Hepatocyte (in vitro differentiated cells): ENCODE measurements at regions not wholly inside any gene's neighbourhood (a gene's known extent, or its start where the extent isn't known, plus 50 kb on each side); places are given as distances from the start of the nearest gene placed in this dataset.

Experiments
- EZH2phosphoT487 ChIP-seq: fragments of 200-600 bp; sonication (generic); IDR thresholded peaks from one replicate; pipeline ENCODE4 v1.6.1; 2018; ENCODE audit warnings: antibody characterized with exemption, mild to moderate bottlenecking, low read depth, moderate library complexity; ENCODE audit not compliant: unreplicated experiment, severe bottlenecking
- TF ChIP-seq, protein P1 (sequence below): fragments of 200-600 bp; sonication (generic); IDR thresholded peaks from 2 replicates; pipeline ENCODE4 v1.5.1; 2016; ENCODE audit warnings: antibody characterized with exemption, mild to moderate bottlenecking; ENCODE audit not compliant: poor library complexity

- TF ChIP-seq, protein P1, sequence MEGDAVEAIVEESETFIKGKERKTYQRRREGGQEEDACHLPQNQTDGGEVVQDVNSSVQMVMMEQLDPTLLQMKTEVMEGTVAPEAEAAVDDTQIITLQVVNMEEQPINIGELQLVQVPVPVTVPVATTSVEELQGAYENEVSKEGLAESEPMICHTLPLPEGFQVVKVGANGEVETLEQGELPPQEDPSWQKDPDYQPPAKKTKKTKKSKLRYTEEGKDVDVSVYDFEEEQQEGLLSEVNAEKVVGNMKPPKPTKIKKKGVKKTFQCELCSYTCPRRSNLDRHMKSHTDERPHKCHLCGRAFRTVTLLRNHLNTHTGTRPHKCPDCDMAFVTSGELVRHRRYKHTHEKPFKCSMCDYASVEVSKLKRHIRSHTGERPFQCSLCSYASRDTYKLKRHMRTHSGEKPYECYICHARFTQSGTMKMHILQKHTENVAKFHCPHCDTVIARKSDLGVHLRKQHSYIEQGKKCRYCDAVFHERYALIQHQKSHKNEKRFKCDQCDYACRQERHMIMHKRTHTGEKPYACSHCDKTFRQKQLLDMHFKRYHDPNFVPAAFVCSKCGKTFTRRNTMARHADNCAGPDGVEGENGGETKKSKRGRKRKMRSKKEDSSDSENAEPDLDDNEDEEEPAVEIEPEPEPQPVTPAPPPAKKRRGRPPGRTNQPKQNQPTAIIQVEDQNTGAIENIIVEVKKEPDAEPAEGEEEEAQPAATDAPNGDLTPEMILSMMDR, result no peak
- no peak for TF ChIP-seq EZH2phosphoT487
Measured at GRCh38 chr2:67032076-67032475, 365.1 kb upstream of the ETAA1 start.
